Neural crest cell (in vitro differentiated cells): ENCODE measurements at regions not wholly inside any gene's neighbourhood (a gene's known extent, or its start where the extent isn't known, plus 50 kb on each side); places are given as distances from the start of the nearest gene placed in this dataset.

Experiments
- DNase-seq: peaks from one replicate; pipeline ENCODE4 v3.0.0; 2021; ENCODE audit warnings: low read depth, mixed read lengths, low spot score
- H3K27ac Mint-ChIP-seq: one replicate; pipeline ENCODE4 v1.8.0; 2021; ENCODE audit warnings: mild to moderate bottlenecking, mixed read lengths; ENCODE audit not compliant: unreplicated experiment
- H3K27me3 Mint-ChIP-seq: 2 replicates; pipeline ENCODE4 v1.8.0; 2021; ENCODE audit warnings: low read depth, mild to moderate bottlenecking, mixed read lengths
- H3K36me3 Mint-ChIP-seq: 2 replicates; pipeline ENCODE4 v1.8.0; 2021; ENCODE audit warnings: low read depth, mild to moderate bottlenecking, mixed read lengths
- H3K4me1 Mint-ChIP-seq: 2 replicates; pipeline ENCODE4 v1.8.0; 2021; ENCODE audit warnings: mixed read lengths
- H3K4me3 Mint-ChIP-seq: one replicate; pipeline ENCODE4 v1.8.0; 2021; ENCODE audit warnings: mild to moderate bottlenecking, mixed read lengths
- H3K9me3 Mint-ChIP-seq: 2 replicates; pipeline ENCODE4 v1.8.0; 2021; ENCODE audit warnings: mixed read lengths
- CTCF ChIP-seq: fragments of 200-600 bp; sonication (generic); conservative IDR thresholded peaks from 2 replicates; pipeline ENCODE4 v1.5.0; 2021; ENCODE audit warnings: antibody characterized with exemption, mild to moderate bottlenecking

DNA sequence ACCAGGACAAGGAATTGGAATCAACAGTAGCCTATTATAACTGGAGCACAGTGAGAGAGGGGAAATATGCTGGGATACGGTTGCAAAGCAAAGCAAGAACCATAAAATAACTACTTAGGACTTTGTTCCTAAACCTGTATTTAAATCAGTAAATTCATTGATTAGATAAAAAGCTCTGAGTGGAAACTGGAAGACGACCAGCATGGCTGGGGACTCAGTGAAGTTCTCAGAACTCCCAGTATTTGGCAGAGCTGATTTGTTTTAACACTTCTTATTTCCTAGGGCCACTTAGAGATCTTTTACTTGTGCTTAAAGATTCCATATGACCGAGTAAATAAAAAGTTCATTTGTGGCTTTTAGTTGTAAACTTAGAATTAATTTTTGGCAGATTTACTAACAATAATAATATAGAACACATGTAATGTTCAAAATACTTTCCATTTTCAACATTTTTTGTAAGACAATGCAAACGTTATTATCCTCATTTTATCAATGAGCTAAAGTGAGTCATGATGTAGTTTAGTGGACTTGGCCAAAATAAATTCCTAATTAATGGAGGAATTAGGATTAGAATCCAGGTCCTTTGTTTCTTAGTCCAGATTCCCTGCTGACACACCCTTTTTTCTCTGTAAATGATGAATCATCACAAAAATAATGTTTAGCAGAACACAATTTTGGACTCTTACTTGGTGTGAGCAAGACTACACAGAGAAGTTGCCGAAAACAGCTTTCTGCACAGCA lies 392.9 kb downstream of the GJA1 start:
- Mint-ChIP-seq H3K27ac (no peak overlapping the region), H3K36me3 (no peaks in the 10 kb centered on the region), H3K27me3 (no peaks in the 10 kb centered on the region), H3K9me3 (no peaks in the 10 kb centered on the region), H3K4me1 (peaks cover 4% of the 10 kb centered on the region), H3K4me3 (no peak overlapping the region)
- TF ChIP-seq CTCF: no peak
- DNase-seq: no peak

DNA sequence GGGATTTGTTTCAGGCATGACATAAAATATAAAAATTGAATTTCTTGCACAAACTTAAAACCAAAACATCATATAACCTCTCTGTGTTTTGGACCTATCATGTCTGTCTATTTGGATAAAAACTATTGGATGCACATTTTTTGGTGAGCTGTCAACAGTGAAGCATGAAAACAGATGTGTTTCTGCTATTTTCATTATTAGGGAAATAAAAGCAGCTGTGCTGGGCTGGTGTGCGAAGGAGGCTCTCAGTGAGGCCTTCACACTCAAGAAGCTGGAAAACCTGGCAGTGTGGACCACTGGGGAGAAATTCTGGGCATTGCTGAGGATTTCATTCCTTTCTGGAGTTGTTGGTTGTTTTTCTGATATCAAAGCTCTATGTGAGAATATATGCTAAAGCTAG lies 395.3 kb downstream of the GJA1 start:
- H3K4me3 Mint-ChIP-seq: no peak overlapping the region
- H3K36me3 Mint-ChIP-seq: no peaks in the 10 kb centered on the region
- H3K9me3 Mint-ChIP-seq: peaks cover 4% of the 10 kb centered on the region
- no peak for TF ChIP-seq CTCF
- no peak for DNase-seq
- no peak overlapping the region for H3K27ac Mint-ChIP-seq
- no peaks in the 10 kb centered on the region for H3K27me3 Mint-ChIP-seq
- peaks cover 4% of the 10 kb centered on the region for H3K4me1 Mint-ChIP-seq

DNA sequence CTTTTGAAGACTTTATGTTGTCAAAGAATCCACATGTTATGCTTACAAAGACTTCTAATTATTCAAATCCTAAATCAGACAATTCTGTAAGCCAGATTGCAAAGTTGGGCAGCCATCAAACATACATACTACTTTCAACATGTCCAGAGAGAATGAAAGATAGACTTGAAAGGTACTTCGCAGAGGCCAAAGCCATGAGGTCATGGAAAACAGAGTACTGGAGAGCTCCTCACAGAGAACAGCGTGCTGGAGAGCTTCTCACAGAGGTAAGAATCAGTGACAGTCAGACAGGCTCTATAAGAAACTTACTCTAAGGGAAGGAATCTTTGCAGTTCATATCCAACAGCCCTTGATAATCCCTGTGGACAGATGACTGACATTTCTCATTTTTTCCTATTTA lies 400.2 kb downstream of the GJA1 start:
- Mint-ChIP-seq H3K27ac (no peak overlapping the region), H3K4me1 (peaks cover 4% of the 10 kb centered on the region)

DNA sequence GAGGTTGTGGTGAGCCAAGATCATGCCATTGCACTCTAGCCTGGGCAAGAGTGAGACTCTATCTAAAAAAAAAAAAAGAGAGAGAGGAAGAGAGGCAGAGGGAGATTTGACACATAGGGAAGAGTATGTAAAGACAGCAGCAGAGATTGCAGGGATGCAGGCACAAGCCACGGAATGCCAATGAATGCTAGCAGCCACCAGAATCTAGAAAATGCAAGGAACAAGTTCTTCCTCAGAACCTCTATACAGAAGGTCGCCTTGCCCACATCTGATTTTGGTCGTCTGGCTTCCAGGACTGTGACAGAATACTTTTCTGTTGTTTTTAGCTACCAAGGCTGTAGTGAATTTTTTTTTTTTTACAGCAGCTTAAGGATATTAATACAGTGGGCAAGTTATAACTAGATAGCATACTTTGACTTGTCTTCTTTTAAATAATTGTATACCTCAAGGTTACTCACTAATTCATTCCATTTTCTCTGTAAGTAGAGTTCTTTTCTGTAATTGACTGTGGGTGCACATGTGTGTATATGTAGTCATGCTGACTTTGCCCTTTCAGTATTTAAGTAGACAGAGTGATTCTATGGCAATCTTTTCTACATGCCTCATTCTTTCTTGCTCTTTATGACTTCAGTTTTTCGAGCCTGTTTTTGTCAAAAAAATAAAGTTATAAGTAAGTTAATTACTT lies 402.2 kb downstream of the GJA1 start:
- no peaks in the 10 kb centered on the region for H3K4me1 Mint-ChIP-seq
- no peaks in the 10 kb centered on the region for H3K27me3 Mint-ChIP-seq
- DNase-seq: no peak
- no peak for TF ChIP-seq CTCF
- H3K36me3 Mint-ChIP-seq: no peaks in the 10 kb centered on the region
- peak overlapping the region; percentile 17 for H3K27ac Mint-ChIP-seq
- H3K9me3 Mint-ChIP-seq: peaks cover 4% of the 10 kb centered on the region
- no peak overlapping the region for H3K4me3 Mint-ChIP-seq

More for the DNA sequence above, 400.2 kb downstream of the GJA1 start:
- no peaks in the 10 kb centered on the region for H3K36me3 Mint-ChIP-seq
- DNase-seq: no peak
- no peaks in the 10 kb centered on the region for H3K27me3 Mint-ChIP-seq
- no peak for TF ChIP-seq CTCF
- H3K9me3 Mint-ChIP-seq: peaks cover 4% of the 10 kb centered on the region
- H3K4me3 Mint-ChIP-seq: no peak overlapping the region

- Mint-ChIP-seq H3K36me3 (no peaks in the 10 kb centered on the region), H3K27ac (no peak overlapping the region), H3K9me3 (peaks cover 4% of the 10 kb centered on the region), H3K27me3 (no peaks in the 10 kb centered on the region), H3K4me3 (no peak overlapping the region), H3K4me1 (no peaks in the 10 kb centered on the region)
- no peak for TF ChIP-seq CTCF
- no peak for DNase-seq
These were observed 403.4 kb downstream of the GJA1 start for GRCh38 chr6:121838842-121839241.
